ENCODE measurements at regions not wholly inside any gene's neighbourhood (a gene's known extent, or its start where the extent isn't known, plus 50 kb on each side); places are given as distances from the start of the nearest gene placed in this dataset.

DNA sequence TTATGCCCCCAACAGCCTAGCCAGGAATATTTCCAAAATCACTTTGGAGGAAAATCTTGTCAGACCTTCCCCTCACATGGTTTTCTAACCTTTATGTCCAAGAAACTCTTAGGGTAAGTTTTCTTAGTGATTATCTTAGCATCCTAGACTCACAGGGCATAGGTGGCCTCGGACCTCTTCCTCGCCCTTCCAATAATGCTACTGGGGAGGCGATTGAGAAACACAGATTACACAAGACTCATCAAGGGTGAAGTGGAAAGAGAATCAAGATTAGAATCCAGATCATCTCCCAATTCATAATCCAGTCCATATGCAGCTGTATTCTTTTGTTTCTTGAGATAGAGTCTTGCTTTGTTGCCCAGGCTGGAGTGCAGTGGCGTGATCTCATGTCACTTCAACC lies 358.4 kb upstream of the CDH5 start:
- TF ChIP-seq, protein P1, sequence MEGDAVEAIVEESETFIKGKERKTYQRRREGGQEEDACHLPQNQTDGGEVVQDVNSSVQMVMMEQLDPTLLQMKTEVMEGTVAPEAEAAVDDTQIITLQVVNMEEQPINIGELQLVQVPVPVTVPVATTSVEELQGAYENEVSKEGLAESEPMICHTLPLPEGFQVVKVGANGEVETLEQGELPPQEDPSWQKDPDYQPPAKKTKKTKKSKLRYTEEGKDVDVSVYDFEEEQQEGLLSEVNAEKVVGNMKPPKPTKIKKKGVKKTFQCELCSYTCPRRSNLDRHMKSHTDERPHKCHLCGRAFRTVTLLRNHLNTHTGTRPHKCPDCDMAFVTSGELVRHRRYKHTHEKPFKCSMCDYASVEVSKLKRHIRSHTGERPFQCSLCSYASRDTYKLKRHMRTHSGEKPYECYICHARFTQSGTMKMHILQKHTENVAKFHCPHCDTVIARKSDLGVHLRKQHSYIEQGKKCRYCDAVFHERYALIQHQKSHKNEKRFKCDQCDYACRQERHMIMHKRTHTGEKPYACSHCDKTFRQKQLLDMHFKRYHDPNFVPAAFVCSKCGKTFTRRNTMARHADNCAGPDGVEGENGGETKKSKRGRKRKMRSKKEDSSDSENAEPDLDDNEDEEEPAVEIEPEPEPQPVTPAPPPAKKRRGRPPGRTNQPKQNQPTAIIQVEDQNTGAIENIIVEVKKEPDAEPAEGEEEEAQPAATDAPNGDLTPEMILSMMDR (conservative IDR thresholded peaks at IDR 0.05; ENCODE audit: low read length): no peak
- no peak for TF ChIP-seq EZH2phosphoT487 (IDR thresholded peaks at IDR 0.05; ENCODE audit: borderline replicate concordance, low read depth, low read length)
